ENCODE measurements at regions not wholly inside any gene's neighbourhood (a gene's known extent, or its start where the extent isn't known, plus 50 kb on each side); places are given as distances from the start of the nearest gene placed in this dataset.
"Not testable (repeated sequence)": the region's sequence is repeated elsewhere in the genome, so short reads cannot be mapped to it uniquely, and the experiment has no call there.

GRCh38 chr16:16674820-16675219 is 295.9 kb downstream of the NPIPA7 start:
- WGBS, result no CpG with 5 or more reads among the region's 9 CpGs
- not testable (repeated sequence) for H3K79me1 ChIP-seq (replicated peaks; ENCODE audit: low read length, poor library complexity, severe bottlenecking); H4K91ac ChIP-seq (ENCODE audit: low read length); H4K8ac ChIP-seq (ENCODE audit: low read length); H2AK5ac ChIP-seq (ENCODE audit: low read length, severe bottlenecking); H3K4me1 ChIP-seq (ENCODE audit: control insufficient read depth, insufficient read depth, low read depth, low read length); H3K4ac ChIP-seq (ENCODE audit: low read depth in 1 of 2, low read length in 2 of 2); H3K23ac ChIP-seq (ENCODE audit: low read length in 2 of 2); DNase-seq; H3K4me3 ChIP-seq (ENCODE audit: insufficient read depth in 1 of 2, low read depth in 1 of 2, low read length in 2 of 2); H3K27ac ChIP-seq (ENCODE audit: low read length, poor library complexity, severe bottlenecking); H3K36me3 ChIP-seq (ENCODE audit: control insufficient read depth in 1 of 2, insufficient read depth in 2 of 2, low read depth in 1 of 2, low read length in 2 of 2); H3K27me3 ChIP-seq (ENCODE audit: control insufficient read depth in 1 of 2, insufficient read depth in 1 of 2, low read length in 2 of 2); H2BK5ac ChIP-seq (ENCODE audit: low read depth, low read length, poor library complexity, severe bottlenecking); H3K9ac ChIP-seq (ENCODE audit: low read length); H2AFZ ChIP-seq (ENCODE audit: low read depth, low read length); H3K4me2 ChIP-seq (ENCODE audit: low read length, poor library complexity, severe bottlenecking); H3K14ac ChIP-seq (ENCODE audit: low read length in 2 of 2); H3K9me3 ChIP-seq (ENCODE audit: control insufficient read depth, low read length); H2BK120ac ChIP-seq (ENCODE audit: low read depth, low read length); H3K18ac ChIP-seq (ENCODE audit: low read depth in 1 of 2, low read length in 2 of 2); H2BK12ac ChIP-seq (ENCODE audit: low read length in 2 of 2); H2BK15ac ChIP-seq (ENCODE audit: low read depth, poor library complexity, severe bottlenecking)

GRCh38 chr16:16721849-16722248 is 342.9 kb downstream of the NPIPA7 start:
- H3K23ac ChIP-seq (ENCODE audit: low read length in 2 of 2); H2AK5ac ChIP-seq (ENCODE audit: low read length, severe bottlenecking); H3K4ac ChIP-seq (ENCODE audit: low read depth in 1 of 2, low read length in 2 of 2); H4K91ac ChIP-seq (ENCODE audit: low read length); H2BK120ac ChIP-seq (ENCODE audit: low read depth, low read length); H3K27ac ChIP-seq (ENCODE audit: low read length, poor library complexity, severe bottlenecking); H2BK15ac ChIP-seq (ENCODE audit: low read depth, poor library complexity, severe bottlenecking); H3K4me2 ChIP-seq (ENCODE audit: low read length, poor library complexity, severe bottlenecking); H3K27me3 ChIP-seq (ENCODE audit: control insufficient read depth in 1 of 2, insufficient read depth in 1 of 2, low read length in 2 of 2); H3K4me1 ChIP-seq (ENCODE audit: control insufficient read depth, insufficient read depth, low read depth, low read length); H3K36me3 ChIP-seq (ENCODE audit: control insufficient read depth in 1 of 2, insufficient read depth in 2 of 2, low read depth in 1 of 2, low read length in 2 of 2); H2AFZ ChIP-seq (ENCODE audit: low read depth, low read length); H3K14ac ChIP-seq (ENCODE audit: low read length in 2 of 2); H3K4me3 ChIP-seq (ENCODE audit: insufficient read depth in 1 of 2, low read depth in 1 of 2, low read length in 2 of 2); H3K18ac ChIP-seq (ENCODE audit: low read depth in 1 of 2, low read length in 2 of 2); H2BK12ac ChIP-seq (ENCODE audit: low read length in 2 of 2); H3K9ac ChIP-seq (ENCODE audit: low read length); H2BK5ac ChIP-seq (ENCODE audit: low read depth, low read length, poor library complexity, severe bottlenecking); H3K9me3 ChIP-seq (ENCODE audit: control insufficient read depth, low read length); H4K8ac ChIP-seq (ENCODE audit: low read length); H3K79me1 ChIP-seq (replicated peaks; ENCODE audit: low read length, poor library complexity, severe bottlenecking); DNase-seq: not testable (repeated sequence)
- no CpG with 5 or more reads among the region's 4 CpGs for WGBS

- H3K4me3 ChIP-seq (ENCODE audit: insufficient read depth in 1 of 2, low read depth in 1 of 2, low read length in 2 of 2); H3K9ac ChIP-seq (ENCODE audit: low read length); H2BK12ac ChIP-seq (ENCODE audit: low read length in 2 of 2); H2AFZ ChIP-seq (ENCODE audit: low read depth, low read length); H4K91ac ChIP-seq (ENCODE audit: low read length); H3K18ac ChIP-seq (ENCODE audit: low read depth in 1 of 2, low read length in 2 of 2); H2BK15ac ChIP-seq (ENCODE audit: low read depth, poor library complexity, severe bottlenecking); H3K27ac ChIP-seq (ENCODE audit: low read length, poor library complexity, severe bottlenecking); H3K27me3 ChIP-seq (ENCODE audit: control insufficient read depth in 1 of 2, insufficient read depth in 1 of 2, low read length in 2 of 2); H3K36me3 ChIP-seq (ENCODE audit: control insufficient read depth in 1 of 2, insufficient read depth in 2 of 2, low read depth in 1 of 2, low read length in 2 of 2); H3K23ac ChIP-seq (ENCODE audit: low read length in 2 of 2); H4K8ac ChIP-seq (ENCODE audit: low read length); H3K79me1 ChIP-seq (replicated peaks; ENCODE audit: low read length, poor library complexity, severe bottlenecking); H3K14ac ChIP-seq (ENCODE audit: low read length in 2 of 2); H2BK120ac ChIP-seq (ENCODE audit: low read depth, low read length); H2AK5ac ChIP-seq (ENCODE audit: low read length, severe bottlenecking); H2BK5ac ChIP-seq (ENCODE audit: low read depth, low read length, poor library complexity, severe bottlenecking); H3K4ac ChIP-seq (ENCODE audit: low read depth in 1 of 2, low read length in 2 of 2); H3K4me2 ChIP-seq (ENCODE audit: low read length, poor library complexity, severe bottlenecking); H3K9me3 ChIP-seq (ENCODE audit: control insufficient read depth, low read length); DNase-seq; H3K4me1 ChIP-seq (ENCODE audit: control insufficient read depth, insufficient read depth, low read depth, low read length): not testable (repeated sequence)
- no CpG with 5 or more reads among the region's 4 CpGs for WGBS
Measured at GRCh38 chr16:16722666-16723065, 343.7 kb downstream of the NPIPA7 start.

- not testable (repeated sequence) for H3K4ac ChIP-seq (ENCODE audit: low read depth in 1 of 2, low read length in 2 of 2); H3K27me3 ChIP-seq (ENCODE audit: control insufficient read depth in 1 of 2, insufficient read depth in 1 of 2, low read length in 2 of 2); H3K14ac ChIP-seq (ENCODE audit: low read length in 2 of 2); H2BK15ac ChIP-seq (ENCODE audit: low read depth, poor library complexity, severe bottlenecking); H4K8ac ChIP-seq (ENCODE audit: low read length); H3K23ac ChIP-seq (ENCODE audit: low read length in 2 of 2); H3K9ac ChIP-seq (ENCODE audit: low read length); H3K4me2 ChIP-seq (ENCODE audit: low read length, poor library complexity, severe bottlenecking); H4K91ac ChIP-seq (ENCODE audit: low read length); H2AK5ac ChIP-seq (ENCODE audit: low read length, severe bottlenecking); H2BK120ac ChIP-seq (ENCODE audit: low read depth, low read length); H3K27ac ChIP-seq (ENCODE audit: low read length, poor library complexity, severe bottlenecking); H2AFZ ChIP-seq (ENCODE audit: low read depth, low read length); H3K18ac ChIP-seq (ENCODE audit: low read depth in 1 of 2, low read length in 2 of 2); H3K9me3 ChIP-seq (ENCODE audit: control insufficient read depth, low read length); H2BK5ac ChIP-seq (ENCODE audit: low read depth, low read length, poor library complexity, severe bottlenecking); H3K4me3 ChIP-seq (ENCODE audit: insufficient read depth in 1 of 2, low read depth in 1 of 2, low read length in 2 of 2); DNase-seq; H3K36me3 ChIP-seq (ENCODE audit: control insufficient read depth in 1 of 2, insufficient read depth in 2 of 2, low read depth in 1 of 2, low read length in 2 of 2); H3K79me1 ChIP-seq (replicated peaks; ENCODE audit: low read length, poor library complexity, severe bottlenecking); H2BK12ac ChIP-seq (ENCODE audit: low read length in 2 of 2); H3K4me1 ChIP-seq (ENCODE audit: control insufficient read depth, insufficient read depth, low read depth, low read length)
- no CpG with 5 or more reads among the region's 6 CpGs for WGBS
Measured at GRCh38 chr16:16723819-16724519, 345.0 kb downstream of the NPIPA7 start.
